HG03280 (cell line): ENCODE measurements at regions not wholly inside any gene's neighbourhood (a gene's known extent, or its start where the extent isn't known, plus 50 kb on each side); places are given as distances from the start of the nearest gene placed in this dataset.
"Not testable (repeated sequence)": the region's sequence is repeated elsewhere in the genome, so short reads cannot be mapped to it uniquely, and the experiment has no call there.

Experiments used
- ATAC-seq: cut with Tn5 transposase; IDR thresholded peaks from one replicate; pipeline ENCODE4 v1.9.1; 2021; ENCODE audit warnings: mild to moderate bottlenecking, moderate library complexity; ENCODE audit not compliant: unreplicated experiment

DNA sequence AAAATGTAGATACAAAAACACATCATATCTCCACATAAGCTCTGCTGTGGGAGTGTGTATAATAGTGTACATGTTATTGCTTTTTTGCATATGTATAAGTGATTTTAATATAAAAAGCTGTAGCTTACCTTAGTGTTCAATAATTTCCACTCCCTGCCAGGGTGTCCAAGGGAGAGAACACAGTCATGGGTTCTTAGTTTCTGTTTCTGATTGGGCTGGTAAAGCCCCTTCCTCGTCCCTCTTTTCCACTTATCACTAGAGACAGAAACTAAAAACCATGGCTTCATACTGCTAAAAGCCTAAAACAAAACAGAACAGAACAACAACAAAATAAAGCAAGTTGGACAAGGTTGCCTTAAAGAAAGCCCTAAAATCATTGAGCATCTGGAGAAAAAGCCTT, 74.4 kb upstream of the S1PR3 start:
- ATAC-seq = no peak

DNA sequence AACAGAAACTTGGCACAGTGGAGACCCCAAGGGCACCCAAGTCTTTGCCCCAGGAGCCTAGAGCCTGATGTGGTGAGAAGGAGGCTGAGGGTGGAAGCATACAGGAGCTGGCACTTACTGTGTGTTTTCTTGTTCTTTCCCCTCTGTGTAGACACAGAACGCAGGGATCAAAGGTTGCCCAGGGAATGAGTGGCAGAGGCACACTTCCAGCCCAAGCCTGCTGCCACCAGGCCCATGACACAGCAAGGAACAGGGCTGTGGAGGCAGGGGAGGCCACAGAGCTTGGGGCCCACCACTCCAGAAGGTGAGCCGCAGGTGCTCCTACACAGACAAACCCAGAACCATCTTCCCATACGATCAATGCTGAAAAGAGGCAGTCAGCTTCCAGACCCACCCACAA, 73.9 kb upstream of the S1PR3 start:
- ATAC-seq = no peak

DNA sequence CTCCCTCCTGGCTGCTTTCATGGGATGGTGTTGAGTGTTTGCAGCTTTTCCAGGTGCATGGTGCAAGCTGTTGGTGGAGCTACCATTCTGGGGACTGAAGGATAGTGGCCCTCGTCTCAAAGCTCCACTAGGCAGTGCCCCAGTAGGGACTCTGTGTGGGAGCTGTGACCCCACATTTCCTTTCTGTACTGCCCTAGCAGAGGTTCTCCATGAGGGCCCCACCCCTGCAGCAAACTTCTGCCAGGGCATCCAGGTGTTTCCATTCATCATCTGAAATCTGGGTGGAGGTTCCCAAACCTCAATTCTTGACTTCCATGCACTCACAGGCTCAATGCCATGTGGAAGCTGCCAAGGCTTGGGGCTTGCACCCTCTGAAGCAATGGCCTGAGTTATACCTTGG, 72.7 kb upstream of the S1PR3 start:
- not testable (repeated sequence) for ATAC-seq

DNA sequence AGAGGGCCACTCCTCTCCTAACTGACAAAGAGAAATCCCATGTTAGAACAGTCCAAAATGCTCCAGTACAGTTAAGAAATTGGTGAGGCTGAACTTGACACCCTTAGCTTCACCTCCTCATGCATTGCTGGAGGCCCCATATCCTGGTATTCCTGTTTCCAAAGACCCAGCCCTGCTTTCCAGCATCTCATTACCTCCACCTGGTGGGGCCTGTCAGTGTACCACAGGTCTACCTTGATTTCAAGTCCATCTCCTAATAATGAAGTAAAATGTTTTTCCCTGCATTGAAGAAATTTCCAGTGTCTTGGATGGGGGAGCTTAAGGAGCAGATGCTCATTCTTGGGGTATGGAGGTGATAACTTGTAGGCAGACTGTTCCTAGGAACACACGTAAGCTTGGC, 70.6 kb upstream of the S1PR3 start:
- ATAC-seq = no peak

DNA sequence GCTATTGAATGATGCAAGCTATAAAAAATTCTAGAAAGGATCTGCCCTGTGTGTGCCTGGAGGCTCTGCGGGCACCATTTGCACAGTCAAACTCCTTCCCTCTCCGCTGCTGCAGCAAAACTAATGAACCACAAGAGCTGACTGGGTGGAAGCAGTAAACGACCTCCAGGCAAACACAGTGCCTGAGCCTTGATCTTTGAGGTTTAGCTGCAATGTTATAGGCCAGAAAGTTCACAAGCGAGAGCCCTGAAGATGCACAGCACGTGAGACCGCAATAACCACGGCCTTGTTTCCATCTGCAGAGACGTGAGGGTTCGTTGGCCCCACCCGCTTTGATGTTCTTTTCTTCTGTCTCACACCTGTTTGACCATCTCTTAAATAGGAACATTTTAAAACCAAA, 69.2 kb upstream of the S1PR3 start:
- no peak for ATAC-seq

DNA sequence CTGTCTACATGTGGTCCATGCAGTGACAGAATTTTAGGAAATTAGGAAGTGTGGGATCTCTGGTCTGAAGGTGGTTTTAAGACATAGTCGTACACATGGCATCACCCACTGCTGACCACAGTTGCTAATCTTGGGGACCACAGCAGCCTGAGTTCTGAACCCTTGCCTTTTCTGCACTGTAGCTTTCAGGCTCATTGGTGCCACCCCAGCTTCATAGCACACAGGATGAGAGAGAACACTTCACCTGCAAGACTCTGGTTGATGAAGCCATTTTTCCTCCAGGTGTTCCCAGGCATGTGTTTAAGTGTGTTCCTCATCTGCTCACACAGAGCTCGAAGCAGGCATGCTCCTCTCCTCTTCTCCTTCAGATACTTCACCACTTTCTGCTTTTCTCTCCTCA, 68.2 kb upstream of the S1PR3 start:
- ATAC-seq = no peak

DNA sequence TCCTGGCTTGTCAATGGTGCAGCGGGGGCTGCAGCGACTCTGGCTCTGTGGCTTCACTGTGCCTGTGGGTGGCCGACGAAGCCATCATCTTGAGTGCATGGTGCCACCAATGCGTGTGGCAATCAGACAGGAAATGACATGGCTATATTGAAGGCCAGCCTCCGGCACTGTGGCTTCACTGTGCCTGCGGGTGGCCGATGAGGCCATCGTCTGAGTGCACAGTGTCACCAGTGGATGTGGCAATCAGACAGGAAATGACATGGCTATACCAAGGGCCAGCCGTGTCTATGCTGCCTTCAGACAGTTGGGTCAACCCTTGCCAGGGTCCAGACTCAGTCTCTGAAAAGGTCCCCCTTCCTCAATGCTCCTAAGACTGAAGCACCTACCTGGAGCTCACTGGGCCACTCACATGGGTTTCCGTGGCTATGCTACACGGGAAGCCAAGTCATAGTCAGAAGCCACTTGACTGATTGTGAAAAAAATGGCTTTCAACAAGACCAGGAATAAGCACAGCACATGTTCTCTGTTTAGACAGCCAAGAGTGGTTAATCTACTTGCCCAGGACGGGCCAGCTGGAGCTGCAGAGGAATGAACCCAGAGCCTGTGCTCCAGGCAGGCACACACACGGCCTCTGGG, 67.5 kb upstream of the S1PR3 start:
- no peak for ATAC-seq

DNA sequence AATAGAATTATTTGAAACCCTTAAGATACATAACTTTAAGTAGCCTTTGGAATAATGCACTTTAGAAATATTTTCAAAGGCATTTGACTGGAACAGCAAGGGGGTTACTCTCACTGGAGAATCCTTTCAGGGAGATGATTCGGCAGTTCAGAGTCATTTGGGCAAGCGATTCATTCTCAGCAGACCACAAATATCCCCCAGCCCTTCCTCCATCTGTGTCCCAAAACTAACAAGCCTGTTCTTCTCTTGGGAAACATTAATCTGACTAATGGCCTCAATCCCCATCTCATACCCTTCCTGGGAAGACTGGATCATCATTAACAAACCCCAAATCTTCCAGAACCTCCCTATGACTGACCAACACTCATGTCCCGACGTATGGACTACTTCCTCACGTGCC, 65.8 kb upstream of the S1PR3 start:
- no peak for ATAC-seq

DNA sequence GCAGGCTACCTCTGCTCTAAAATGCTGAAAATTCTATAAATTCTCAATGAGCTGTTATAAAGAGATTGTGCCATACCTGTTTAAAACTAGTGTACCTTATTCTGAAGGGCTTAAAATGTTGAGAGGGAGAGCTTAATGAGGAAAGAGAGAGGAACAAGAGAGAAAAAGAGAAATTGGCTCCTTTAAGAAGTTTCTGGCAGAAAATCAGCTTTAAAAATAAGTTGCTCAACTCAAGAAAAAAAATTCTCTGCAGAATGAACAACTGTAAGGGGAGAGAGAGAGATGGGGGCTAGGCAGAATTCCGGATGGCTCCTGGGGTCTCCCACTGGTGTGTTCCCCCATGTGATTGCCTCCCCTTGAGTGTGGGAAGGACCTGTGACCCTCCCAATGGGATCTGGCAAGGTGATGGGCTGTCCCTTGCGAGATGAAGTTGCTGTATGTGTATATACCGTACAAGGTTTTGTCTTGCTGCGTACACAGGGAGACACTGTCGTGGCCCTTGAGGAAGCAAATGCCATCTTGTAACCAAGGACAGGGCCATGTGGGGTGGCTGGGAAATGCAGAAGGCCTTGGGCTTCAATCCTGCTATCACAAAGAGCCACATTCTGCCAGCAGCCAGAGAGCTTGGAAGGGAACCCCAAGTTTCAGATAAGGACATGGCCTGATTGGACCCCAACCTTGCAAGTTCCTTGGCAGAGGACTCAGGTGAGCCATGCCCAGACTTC, 64.3 kb upstream of the S1PR3 start:
- no peak for ATAC-seq

DNA sequence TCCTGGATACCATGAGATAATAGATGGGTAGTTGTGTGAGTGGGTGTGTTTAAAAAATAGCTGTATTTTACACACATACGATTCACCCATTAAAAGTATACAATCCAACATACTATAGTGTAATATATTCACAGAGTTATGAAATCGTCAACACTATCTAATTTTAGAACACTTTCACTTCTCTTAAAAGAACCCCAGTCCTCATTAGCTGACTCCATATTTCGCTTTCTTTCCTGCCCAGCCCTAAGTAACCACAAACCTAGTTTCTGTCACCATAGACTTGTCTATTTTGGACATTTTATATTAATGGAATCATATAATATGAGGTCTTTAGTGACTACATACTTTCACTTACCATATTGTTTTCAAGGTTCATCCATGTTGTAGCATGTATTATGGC, 63.8 kb upstream of the S1PR3 start:
- no peak for ATAC-seq

DNA sequence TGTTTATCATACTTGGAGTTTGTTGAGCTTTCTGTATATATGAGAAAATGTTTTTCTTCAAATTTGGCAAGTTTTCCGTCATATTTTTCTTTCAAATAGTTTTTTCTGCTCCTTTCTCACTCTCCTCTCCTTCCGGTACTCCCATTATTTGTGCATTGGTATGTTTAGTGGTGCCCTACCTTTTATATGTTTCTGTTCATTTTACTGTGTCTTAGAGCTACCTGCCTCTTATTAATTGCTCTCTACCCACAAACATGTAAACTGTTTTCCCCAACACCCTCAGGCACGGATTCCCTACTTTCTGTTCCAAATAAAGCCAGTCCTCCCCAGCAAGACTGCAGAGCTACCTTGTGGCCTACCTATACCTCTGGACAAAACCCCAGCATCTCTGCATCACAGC, 60.6 kb upstream of the S1PR3 start:
- no peak for ATAC-seq

DNA sequence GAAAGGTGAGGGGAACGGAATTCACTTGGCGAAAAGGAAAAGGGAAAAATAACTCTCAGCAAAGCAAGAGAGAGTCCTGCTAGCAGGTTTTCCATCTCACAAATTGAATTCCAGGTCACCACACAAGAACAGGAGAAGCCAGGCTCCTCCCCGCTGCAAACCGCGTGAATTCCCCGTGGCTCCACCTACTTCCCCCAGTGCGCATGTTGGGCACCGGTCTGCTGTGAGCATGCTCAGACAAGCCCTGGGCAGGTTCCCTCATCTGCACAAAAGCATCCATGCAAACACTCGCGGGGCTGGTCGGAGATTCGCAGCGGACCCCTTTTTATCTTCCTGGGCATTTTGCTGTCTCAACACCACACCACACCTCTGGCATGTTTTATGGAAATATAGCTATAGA, 58.5 kb upstream of the S1PR3 start:
- ATAC-seq = no peak

DNA sequence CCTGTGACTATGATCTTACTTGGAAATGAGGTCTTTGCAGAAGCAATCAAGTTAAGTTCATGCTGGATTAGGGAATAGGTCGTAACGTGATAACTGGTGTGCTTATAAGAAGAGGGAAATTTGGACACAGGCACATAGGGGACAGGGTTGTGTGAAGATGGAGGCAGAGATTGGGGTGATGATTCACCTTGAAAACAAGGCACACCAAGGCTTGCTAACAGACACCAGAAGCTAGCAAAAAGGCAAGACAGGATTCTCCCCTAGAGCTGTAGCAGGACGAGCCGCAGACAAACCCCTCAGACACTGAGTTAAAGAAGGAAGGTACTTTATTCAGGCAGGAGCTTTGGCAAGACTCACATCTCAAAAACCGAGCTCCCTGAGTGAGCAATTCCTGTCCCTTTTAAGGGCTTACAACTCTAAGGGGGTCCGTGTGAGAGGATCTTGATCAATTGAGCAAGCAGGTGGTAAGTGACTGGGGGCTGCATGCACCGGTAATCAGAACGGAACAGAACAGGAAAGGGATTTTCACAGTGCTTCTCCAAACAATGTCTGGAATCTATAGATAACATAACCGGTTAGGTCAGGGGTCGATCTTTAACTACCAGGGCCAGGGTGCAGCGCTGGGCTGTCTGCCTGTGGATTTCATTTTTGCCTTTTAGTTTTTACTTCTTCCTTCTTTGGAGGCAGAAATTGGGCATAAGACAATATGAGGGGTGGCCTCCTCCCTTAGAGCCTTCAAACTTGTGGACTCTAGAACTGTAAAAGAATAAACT, 57.5 kb upstream of the S1PR3 start:
- ATAC-seq = no peak

DNA sequence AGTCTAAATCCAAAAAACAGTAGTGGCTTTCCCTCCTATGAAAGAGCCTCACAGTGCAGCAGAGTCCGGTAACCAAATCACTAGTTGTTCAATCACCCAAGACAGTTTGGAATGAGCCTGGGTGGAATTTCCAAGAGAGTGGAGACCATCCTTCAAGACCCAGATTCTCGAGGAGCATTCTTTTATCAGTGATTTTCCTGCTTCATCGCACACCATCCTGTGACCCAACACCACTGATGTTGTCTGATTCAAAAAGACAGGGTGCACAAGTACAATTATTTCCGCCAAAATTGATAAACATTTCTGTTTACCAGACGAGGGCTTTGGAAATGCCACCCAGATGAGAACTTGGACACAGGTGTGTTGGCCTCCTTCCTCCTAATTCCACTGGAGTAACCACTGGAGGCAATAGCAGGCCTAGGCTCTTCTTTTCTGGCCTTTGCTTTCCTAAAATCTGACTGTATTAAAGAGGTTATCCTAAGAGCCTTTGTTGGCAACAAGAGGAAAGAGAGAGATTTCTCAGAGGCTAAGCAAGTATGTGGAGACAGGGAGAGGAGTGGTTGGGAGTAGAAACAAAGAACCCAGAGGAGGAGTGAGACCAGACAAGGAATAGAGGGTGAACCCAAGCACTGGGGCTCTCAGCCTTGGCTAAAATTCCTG, 56.3 kb upstream of the S1PR3 start:
- no peak for ATAC-seq

DNA sequence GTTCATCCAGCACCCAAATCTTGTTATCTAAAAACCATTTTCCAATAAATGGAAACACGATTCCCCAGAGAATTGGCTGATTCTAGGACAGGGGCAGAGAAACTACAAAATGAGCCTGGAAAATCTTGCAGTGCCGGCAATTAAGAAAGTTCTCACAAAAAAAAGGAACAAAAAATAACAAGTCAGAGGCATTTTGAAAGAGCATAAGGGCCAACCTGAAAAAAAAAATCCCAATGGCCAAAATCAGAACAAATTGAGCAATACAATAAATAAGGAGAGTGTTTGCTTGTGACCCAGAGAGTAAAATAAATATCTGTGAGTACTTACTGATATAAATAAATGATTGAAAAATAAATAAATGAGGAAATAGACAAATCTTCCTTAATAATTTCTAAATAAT, 55.1 kb upstream of the S1PR3 start:
- ATAC-seq = no peak

DNA sequence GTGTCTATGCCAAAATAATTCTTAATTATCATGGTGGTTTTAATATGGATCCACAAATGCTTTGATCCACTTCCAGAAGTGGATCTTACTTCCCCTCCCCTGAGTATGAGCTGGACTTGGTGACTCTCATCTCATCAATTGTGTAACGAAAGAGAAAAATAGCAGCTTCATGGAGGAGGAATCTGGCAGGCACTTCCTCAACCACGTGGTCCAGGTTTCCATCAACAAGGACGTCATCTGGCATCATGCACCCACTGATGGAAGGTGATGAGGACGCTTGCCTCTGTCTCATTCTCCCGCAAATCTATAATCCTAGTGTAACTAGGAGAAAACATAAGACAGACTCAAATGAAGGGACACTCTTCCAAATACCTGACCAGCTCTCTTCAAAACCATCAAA, 54.6 kb upstream of the S1PR3 start:
- ATAC-seq = no peak

DNA sequence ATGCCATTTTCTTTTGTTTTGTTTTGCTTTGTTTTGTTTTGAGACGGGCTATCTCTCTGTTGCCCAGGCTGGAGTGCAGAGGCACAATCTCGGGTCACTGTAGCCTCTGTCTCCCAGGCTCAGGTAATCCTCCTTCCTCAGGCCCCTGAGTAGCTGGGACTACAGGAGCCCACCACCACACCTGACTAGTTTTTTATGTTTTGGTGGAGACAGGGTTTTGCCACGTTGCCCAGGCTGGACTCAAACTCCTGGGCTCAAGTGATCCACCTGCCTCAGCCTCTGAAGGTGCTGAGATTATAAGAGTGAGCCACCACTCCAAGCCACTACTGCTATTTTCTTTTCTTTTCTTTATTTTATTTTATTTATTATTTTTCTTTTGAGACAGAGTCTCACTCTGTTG, 54.0 kb upstream of the S1PR3 start:
- ATAC-seq = no peak

DNA sequence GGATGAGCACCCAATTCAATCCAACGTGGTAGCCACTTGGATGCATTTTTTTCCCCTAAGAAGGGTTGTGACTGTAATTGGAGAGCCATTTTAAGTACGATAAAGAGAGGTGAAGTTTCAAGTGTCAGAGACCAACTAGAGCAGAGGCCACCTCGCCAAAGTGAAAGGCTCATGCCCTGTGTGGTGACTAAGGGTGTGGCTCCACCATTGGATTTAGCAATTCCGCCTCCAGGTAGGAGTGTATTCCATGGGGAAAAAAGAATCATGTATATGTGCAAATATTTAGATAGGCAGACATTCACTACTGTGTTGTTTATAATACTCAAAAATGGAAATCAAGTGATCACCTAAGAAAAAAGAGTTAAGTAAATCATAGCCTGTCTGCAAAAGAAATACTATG, 53.1 kb upstream of the S1PR3 start:
- no peak for ATAC-seq
